ENCODE measurements at regions not wholly inside any gene's neighbourhood (a gene's known extent, or its start where the extent isn't known, plus 50 kb on each side); places are given as distances from the start of the nearest gene placed in this dataset.

DNA sequence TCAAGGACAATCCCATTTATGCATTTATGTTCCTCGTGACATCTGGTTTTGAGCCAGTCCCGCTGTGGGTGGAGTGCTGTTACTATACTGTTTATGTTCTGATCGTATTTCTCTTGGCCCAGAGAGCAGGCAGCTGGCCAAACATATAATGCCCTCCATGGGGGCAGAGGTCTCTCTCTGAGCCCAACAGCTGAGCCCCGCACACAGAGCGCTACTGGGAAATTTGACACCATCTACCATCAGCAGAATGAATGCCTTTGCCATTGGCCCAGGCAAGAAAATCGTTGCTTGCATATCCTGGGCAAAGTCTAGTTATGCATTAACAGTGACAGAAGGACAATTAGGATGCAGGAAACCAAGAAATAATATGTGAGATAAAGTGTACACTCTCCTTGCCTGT lies 126.8 kb upstream of the CACNA1A start:
- no peak for TF ChIP-seq POLR2A (IDR thresholded peaks at IDR 0.05)
- TF ChIP-seq, protein P1, sequence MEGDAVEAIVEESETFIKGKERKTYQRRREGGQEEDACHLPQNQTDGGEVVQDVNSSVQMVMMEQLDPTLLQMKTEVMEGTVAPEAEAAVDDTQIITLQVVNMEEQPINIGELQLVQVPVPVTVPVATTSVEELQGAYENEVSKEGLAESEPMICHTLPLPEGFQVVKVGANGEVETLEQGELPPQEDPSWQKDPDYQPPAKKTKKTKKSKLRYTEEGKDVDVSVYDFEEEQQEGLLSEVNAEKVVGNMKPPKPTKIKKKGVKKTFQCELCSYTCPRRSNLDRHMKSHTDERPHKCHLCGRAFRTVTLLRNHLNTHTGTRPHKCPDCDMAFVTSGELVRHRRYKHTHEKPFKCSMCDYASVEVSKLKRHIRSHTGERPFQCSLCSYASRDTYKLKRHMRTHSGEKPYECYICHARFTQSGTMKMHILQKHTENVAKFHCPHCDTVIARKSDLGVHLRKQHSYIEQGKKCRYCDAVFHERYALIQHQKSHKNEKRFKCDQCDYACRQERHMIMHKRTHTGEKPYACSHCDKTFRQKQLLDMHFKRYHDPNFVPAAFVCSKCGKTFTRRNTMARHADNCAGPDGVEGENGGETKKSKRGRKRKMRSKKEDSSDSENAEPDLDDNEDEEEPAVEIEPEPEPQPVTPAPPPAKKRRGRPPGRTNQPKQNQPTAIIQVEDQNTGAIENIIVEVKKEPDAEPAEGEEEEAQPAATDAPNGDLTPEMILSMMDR (IDR thresholded peaks at IDR 0.05): no peak
- TF ChIP-seq POLR2AphosphoS5 (IDR thresholded peaks at IDR 0.05; ENCODE audit: insufficient read depth in 1 of 2, low read depth in 1 of 2): no peak
